Skeletal muscle tissue (tissue), 3 donors: ENCODE measurements at regions not wholly inside any gene's neighbourhood (a gene's known extent, or its start where the extent isn't known, plus 50 kb on each side); places are given as distances from the start of the nearest gene placed in this dataset.

ENCODE experiments used
- H3K27ac ChIP-seq: one replicate; pipeline ENCODE4 v1.7.0; 2013; ENCODE audit warnings: mild to moderate bottlenecking, low read depth, low read length, inconsistent platforms
- H3K27me3 ChIP-seq, 3 donors: one replicate each; pipeline ENCODE4 v1.7.0; 2013; ENCODE audit warnings: low read length in 3 of 3; ENCODE audit not compliant: control insufficient read depth in 3 of 3, insufficient read depth in 3 of 3
- H3K36me3 ChIP-seq, 3 donors: one replicate each; pipeline ENCODE4 v1.7.0; 2013; ENCODE audit warnings: low read length in 3 of 3; ENCODE audit not compliant: control insufficient read depth in 3 of 3, insufficient read depth in 3 of 3
- H3K4me1 ChIP-seq, 3 donors: one replicate each; pipeline ENCODE4 v1.7.0; 2013; ENCODE audit warnings: low read length in 3 of 3, mild to moderate bottlenecking in 3 of 3; ENCODE audit not compliant: control insufficient read depth in 3 of 3, insufficient read depth in 3 of 3
- H3K4me3 ChIP-seq, 3 donors: one replicate each; pipeline ENCODE4 v1.7.0; 2013; ENCODE audit warnings: low read length in 3 of 3
- H3K9ac ChIP-seq, 3 donors: one replicate each; pipeline ENCODE4 v1.7.0; 2013; ENCODE audit warnings: low read length in 3 of 3, mild to moderate bottlenecking in 3 of 3, moderate library complexity in 2 of 3, low read depth in 1 of 3
- H3K9me3 ChIP-seq, 3 donors: one replicate each; pipeline ENCODE4 v1.7.0; 2013; ENCODE audit warnings: low read length in 3 of 3; ENCODE audit not compliant: control insufficient read depth in 3 of 3
- donor health status: Osteomylitis.

- H3K27ac ChIP-seq, result no peak overlapping the region
- H3K4me3 ChIP-seq, result no peak overlapping the region
- H3K9me3 ChIP-seq, result no peaks in the 10 kb centered on the region
- no peak overlapping the region for H3K9ac ChIP-seq
- H3K36me3 ChIP-seq, result no peaks in the 10 kb centered on the region
- H3K27me3 ChIP-seq, result no peaks in the 10 kb centered on the region
- H3K4me1 ChIP-seq, result no peaks in the 10 kb centered on the region
Observed at GRCh38 chr2:19439081-19439480, 80.7 kb upstream of the OSR1 start.

DNA sequence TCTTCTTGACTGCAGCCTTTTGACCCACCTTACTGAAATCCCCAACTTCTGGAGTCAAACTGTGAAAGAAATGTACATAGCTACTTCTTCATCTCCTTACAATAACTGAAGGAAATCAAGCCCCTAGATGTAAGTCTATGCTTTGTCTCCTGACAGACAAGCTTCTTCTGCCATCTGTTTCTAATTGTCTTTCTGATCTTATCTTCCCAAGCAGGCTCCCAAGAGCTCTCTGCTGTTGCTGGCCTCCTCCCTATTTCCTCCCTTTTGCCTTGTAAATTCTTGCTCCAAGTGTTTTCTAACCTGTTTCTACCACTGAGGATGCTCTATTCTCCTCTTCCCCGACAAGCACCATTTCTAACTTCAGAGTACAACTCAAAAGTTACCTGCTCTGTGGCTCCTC is 77.4 kb upstream of the OSR1 start:
- Histone ChIP-seq H3K27ac (no peak overlapping the region), H3K36me3 (no peaks in the 10 kb centered on the region), H3K4me3 (no peak overlapping the region), H3K9ac (no peak overlapping the region), H3K4me1 (no peaks in the 10 kb centered on the region), H3K9me3 (no peaks in the 10 kb centered on the region), H3K27me3 (no peaks in the 10 kb centered on the region)

DNA sequence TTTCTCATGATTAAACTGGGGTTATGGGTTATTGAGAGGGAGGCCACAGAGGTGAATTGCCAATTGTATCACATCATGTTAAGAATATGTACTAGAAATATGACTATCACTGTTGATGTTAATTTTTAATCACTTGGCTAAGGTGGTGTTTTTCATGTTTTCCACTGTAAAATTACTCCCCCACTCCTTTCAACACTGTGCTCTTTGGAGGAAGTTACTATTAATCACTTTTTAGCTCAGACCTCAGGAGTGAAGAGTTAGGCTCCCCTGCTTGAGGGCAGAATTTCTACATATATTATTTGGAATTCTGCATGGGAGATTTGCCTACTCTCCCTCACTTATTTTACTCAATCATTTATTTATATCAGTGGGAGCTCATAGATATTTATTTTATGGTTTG is 76.0 kb upstream of the OSR1 start:
- H3K36me3 ChIP-seq, result no peaks in the 10 kb centered on the region
- no peaks in the 10 kb centered on the region for H3K27me3 ChIP-seq
- H3K4me1 ChIP-seq, result no peaks in the 10 kb centered on the region
- no peak overlapping the region for H3K9ac ChIP-seq
- no peak overlapping the region for H3K27ac ChIP-seq
- no peak overlapping the region for H3K4me3 ChIP-seq
- no peaks in the 10 kb centered on the region for H3K9me3 ChIP-seq

DNA sequence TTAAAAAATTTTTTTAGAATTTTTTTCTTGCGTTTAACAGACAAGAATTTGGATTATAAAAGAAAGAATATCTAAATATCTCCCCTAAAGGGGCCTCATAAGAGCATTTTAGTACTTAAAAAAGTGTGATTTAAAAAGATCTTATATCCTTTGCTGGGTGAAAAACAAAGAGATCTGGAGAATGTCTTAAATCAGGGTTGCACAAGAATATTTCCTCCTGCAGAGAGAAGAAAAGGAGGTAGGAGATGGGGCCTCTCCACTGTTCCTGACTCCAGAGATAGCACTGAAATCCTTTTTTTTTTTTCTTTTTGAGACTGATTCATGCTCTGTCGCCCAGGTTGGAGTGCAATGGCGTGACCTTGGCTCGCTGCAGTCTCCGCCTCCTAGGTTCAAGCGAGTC is 68.5 kb upstream of the OSR1 start:
- Histone ChIP-seq H3K9ac (no peak overlapping the region), H3K27me3 (no peaks in the 10 kb centered on the region), H3K36me3 (no peaks in the 10 kb centered on the region), H3K9me3 (no peaks in the 10 kb centered on the region), H3K4me3 (no peak overlapping the region), H3K27ac (no peak overlapping the region), H3K4me1 (no peaks in the 10 kb centered on the region)

DNA sequence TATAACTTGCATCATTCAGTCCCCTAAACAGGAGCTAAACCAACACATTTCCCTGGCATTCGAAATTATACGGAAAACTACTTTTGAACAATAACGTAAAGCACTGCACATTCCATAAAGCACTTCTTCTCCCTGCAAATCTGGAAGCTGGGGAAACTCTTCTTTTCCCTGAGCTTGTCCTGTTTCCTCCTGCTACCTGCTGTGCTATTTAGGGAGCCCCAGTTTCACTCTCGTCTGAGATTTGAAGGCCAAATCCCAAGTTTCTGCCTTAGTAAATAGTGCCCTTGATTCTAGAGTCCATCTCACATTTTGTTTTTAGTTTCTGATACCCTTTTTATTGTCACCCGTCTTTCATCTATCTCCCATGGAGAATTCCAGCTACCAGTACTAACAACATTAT is 67.7 kb upstream of the OSR1 start:
- no peaks in the 10 kb centered on the region for H3K9me3 ChIP-seq
- H3K4me1 ChIP-seq, result no peaks in the 10 kb centered on the region
- H3K27me3 ChIP-seq, result no peaks in the 10 kb centered on the region
- H3K36me3 ChIP-seq, result no peaks in the 10 kb centered on the region
- no peak overlapping the region for H3K27ac ChIP-seq
- H3K9ac ChIP-seq, result no peak overlapping the region
- H3K4me3 ChIP-seq, result no peak overlapping the region

DNA sequence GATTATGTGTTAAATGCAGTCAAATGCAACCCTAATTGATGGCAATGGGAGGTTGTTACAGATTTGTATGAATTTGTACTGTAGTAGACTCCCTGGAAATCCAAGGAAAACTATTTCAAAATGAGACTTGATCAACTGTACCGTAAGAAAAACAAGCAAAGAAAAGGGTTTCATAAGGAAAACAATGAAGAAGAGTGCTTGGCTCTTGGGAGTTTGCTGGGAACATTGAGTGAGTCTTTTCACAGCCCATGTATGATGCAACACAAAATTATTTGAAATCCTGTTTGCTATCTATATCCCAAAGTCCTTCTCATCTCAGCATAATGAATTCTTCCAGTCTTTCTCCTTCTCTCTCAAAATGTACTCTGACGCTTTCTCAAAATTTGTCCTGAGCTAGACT is 67.0 kb upstream of the OSR1 start:
- H3K27ac ChIP-seq, result no peak overlapping the region

GRCh38 chr2:19419211-19419880 is 60.9 kb upstream of the OSR1 start:
- H3K27me3 ChIP-seq, result no peaks in the 10 kb centered on the region
- H3K36me3 ChIP-seq, result no peaks in the 10 kb centered on the region
- no peak overlapping the region for H3K9ac ChIP-seq
- no peak overlapping the region for H3K4me3 ChIP-seq
- no peaks in the 10 kb centered on the region for H3K9me3 ChIP-seq
- no peak overlapping the region for H3K27ac ChIP-seq
- H3K4me1 ChIP-seq, result no peaks in the 10 kb centered on the region

More for the DNA sequence above, 67.0 kb upstream of the OSR1 start:
- Histone ChIP-seq H3K9me3 (no peaks in the 10 kb centered on the region), H3K4me1 (no peaks in the 10 kb centered on the region), H3K36me3 (no peaks in the 10 kb centered on the region), H3K27me3 (no peaks in the 10 kb centered on the region), H3K4me3 (no peak overlapping the region), H3K9ac (no peak overlapping the region)

GRCh38 chr2:19416784-19417684 is 58.6 kb upstream of the OSR1 start:
- Histone ChIP-seq H3K27me3 (no peaks in the 10 kb centered on the region), H3K4me1 (no peaks in the 10 kb centered on the region), H3K27ac (no peak overlapping the region), H3K9ac (no peak overlapping the region), H3K4me3 (no peak overlapping the region), H3K9me3 (no peaks in the 10 kb centered on the region), H3K36me3 (no peaks in the 10 kb centered on the region)

DNA sequence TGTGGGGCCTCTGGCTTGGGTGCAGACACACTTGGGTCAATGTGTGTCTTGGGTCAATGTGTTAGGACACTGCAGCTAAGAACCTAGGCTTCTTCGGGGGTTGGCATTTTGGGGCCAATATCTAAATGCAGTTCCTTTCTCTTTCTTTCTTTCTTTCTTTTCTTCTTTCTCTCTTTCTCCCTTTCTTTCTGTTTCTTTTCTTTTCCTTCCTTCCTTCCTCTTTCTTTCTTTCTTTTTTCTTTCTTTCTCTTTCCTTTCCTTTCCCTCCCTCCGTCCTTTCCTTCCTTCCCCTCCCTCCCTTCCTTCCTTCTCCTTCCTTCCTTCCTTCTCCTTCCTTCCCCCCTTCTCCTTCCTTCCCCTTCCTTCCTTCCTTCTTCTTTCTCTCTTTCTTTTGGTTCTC is 57.7 kb upstream of the OSR1 start:
- no peak overlapping the region for H3K4me3 ChIP-seq
- H3K9me3 ChIP-seq, result no peaks in the 10 kb centered on the region
- no peak overlapping the region for H3K27ac ChIP-seq
- H3K9ac ChIP-seq, result no peak overlapping the region
- no peaks in the 10 kb centered on the region for H3K4me1 ChIP-seq
- H3K36me3 ChIP-seq, result no peaks in the 10 kb centered on the region
- H3K27me3 ChIP-seq, result no peaks in the 10 kb centered on the region

GRCh38 chr2:19409046-19409445 is 50.6 kb upstream of the OSR1 start:
- H3K9me3 ChIP-seq, result no peaks in the 10 kb centered on the region
- H3K36me3 ChIP-seq, result no peaks in the 10 kb centered on the region
- H3K4me1 ChIP-seq, result no peaks in the 10 kb centered on the region
- no peak overlapping the region for H3K9ac ChIP-seq
- no peaks in the 10 kb centered on the region for H3K27me3 ChIP-seq
- no peak overlapping the region for H3K27ac ChIP-seq
- no peak overlapping the region for H3K4me3 ChIP-seq
